ENCODE measurements at regions not wholly inside any gene's neighbourhood (a gene's known extent, or its start where the extent isn't known, plus 50 kb on each side); places are given as distances from the start of the nearest gene placed in this dataset.

- Histone ChIP-seq H3K27ac (no peak overlapping the region), H3K4me1 (no peaks in the 10 kb centered on the region), H3K27me3 (ENCODE audit: low read depth) (no peaks in the 10 kb centered on the region), H3K4me3 (no peak overlapping the region), H3K9me3 (no peaks in the 10 kb centered on the region), H3K36me3 (no peaks in the 10 kb centered on the region)
- intact Hi-C loops (cut with DNase I): no loop called here
- DNase-seq (no peak), ATAC-seq (no peak)
- TF ChIP-seq CTCF (IDR thresholded peaks at IDR 0.05): no peak
Measured at GRCh38 chr3:76495216-76495615, 544.7 kb upstream of the ROBO2 start.

GRCh38 chr3:76497636-76498035 lies 542.3 kb upstream of the ROBO2 start:
- ATAC-seq: no peak
- no peaks in the 10 kb centered on the region for H3K36me3 ChIP-seq
- H3K4me3 ChIP-seq: no peak overlapping the region
- DNase-seq: no peak
- no peak for TF ChIP-seq CTCF (IDR thresholded peaks at IDR 0.05)
- H3K9me3 ChIP-seq: no peaks in the 10 kb centered on the region
- no peaks in the 10 kb centered on the region for H3K4me1 ChIP-seq
- intact Hi-C loops (cut with DNase I): no loop called here
- no peak overlapping the region for H3K27ac ChIP-seq
- no peaks in the 10 kb centered on the region for H3K27me3 ChIP-seq (ENCODE audit: low read depth)

GRCh38 chr3:76500746-76501275 lies 539.1 kb upstream of the ROBO2 start:
- H3K27me3 ChIP-seq (ENCODE audit: low read depth): no peaks in the 10 kb centered on the region
- ATAC-seq (no peak), DNase-seq (no peak)
- no peaks in the 10 kb centered on the region for H3K36me3 ChIP-seq
- no peak overlapping the region for H3K4me3 ChIP-seq
- H3K27ac ChIP-seq: no peak overlapping the region
- intact Hi-C loops (cut with DNase I): no loop called here
- H3K9me3 ChIP-seq: no peaks in the 10 kb centered on the region
- no peak for TF ChIP-seq CTCF (IDR thresholded peaks at IDR 0.05)
- H3K4me1 ChIP-seq: no peaks in the 10 kb centered on the region

- Histone ChIP-seq H3K27ac (no peak overlapping the region), H3K4me1 (no peaks in the 10 kb centered on the region), H3K4me3 (no peak overlapping the region), H3K9me3 (no peaks in the 10 kb centered on the region), H3K27me3 (ENCODE audit: low read depth) (no peaks in the 10 kb centered on the region), H3K36me3 (no peaks in the 10 kb centered on the region)
- no peak for DNase-seq
- TF ChIP-seq CTCF (IDR thresholded peaks at IDR 0.05): no peak
- intact Hi-C loops (cut with DNase I): no loop called here
- no peak for ATAC-seq
Measured at GRCh38 chr3:76501315-76501714, 538.6 kb upstream of the ROBO2 start.

GRCh38 chr3:76502076-76502475 lies 537.8 kb upstream of the ROBO2 start:
- DNase-seq (no peak), ATAC-seq (no peak)
- Histone ChIP-seq H3K27ac (no peak overlapping the region), H3K36me3 (no peaks in the 10 kb centered on the region), H3K27me3 (ENCODE audit: low read depth) (no peaks in the 10 kb centered on the region), H3K4me3 (no peak overlapping the region), H3K9me3 (no peaks in the 10 kb centered on the region), H3K4me1 (no peaks in the 10 kb centered on the region)
- TF ChIP-seq CTCF (IDR thresholded peaks at IDR 0.05): no peak
- intact Hi-C loops (cut with DNase I): no loop called here

All from lower lobe of right lung (tissue), 2 donors.